DOHH2 (cell line): ENCODE measurements at regions not wholly inside any gene's neighbourhood (a gene's known extent, or its start where the extent isn't known, plus 50 kb on each side); places are given as distances from the start of the nearest gene placed in this dataset.

ENCODE experiments used
- H3F3A ChIP-seq: fragments of 200-600 bp; sonication (generic), shearing (Covaris generic); 2 replicates; pipeline ENCODE4 v1.6.0; 2016; ENCODE audit warnings: antibody characterized with exemption, mild to moderate bottlenecking; ENCODE audit not compliant: control insufficient read depth, insufficient read depth
- H3K27ac ChIP-seq: fragments of 200-600 bp; sonication (generic); 2 replicates; pipeline ENCODE4 v1.5.1; 2014; ENCODE audit warnings: low read depth, mild to moderate bottlenecking, low read length, moderate library complexity
- H3K27me3 ChIP-seq: fragments of 200-600 bp; sonication (generic); 2 replicates; pipeline ENCODE4 v1.6.1; 2014; ENCODE audit warnings: mild to moderate bottlenecking, low read length, mixed read lengths; ENCODE audit not compliant: control insufficient read depth
- H3K36me3 ChIP-seq: fragments of 200-600 bp; sonication (generic); 2 replicates; pipeline ENCODE4 v1.6.1; 2014; ENCODE audit warnings: mild to moderate bottlenecking, low read length, moderate library complexity, mixed read lengths; ENCODE audit not compliant: control insufficient read depth
- H3K4me1 ChIP-seq: fragments of 200-600 bp; sonication (generic); 2 replicates; pipeline ENCODE4 v1.6.1; 2014; ENCODE audit warnings: mild to moderate bottlenecking, low read length, mixed read lengths; ENCODE audit not compliant: control insufficient read depth
- H3K4me2 ChIP-seq: fragments of 200-600 bp; sonication (generic); 2 replicates; pipeline ENCODE4 v1.6.0; 2014; ENCODE audit warnings: mild to moderate bottlenecking, low read length, moderate library complexity
- H3K4me3 ChIP-seq: fragments of 200-600 bp; sonication (generic); 2 replicates; pipeline ENCODE4 v1.5.1; 2014; ENCODE audit warnings: mild to moderate bottlenecking, low read length, mixed read lengths
- H3K79me2 ChIP-seq: fragments of 200-600 bp; sonication (generic); 2 replicates; pipeline ENCODE4 v1.6.1; 2014; ENCODE audit warnings: mild to moderate bottlenecking, low read length, mixed read lengths; ENCODE audit not compliant: control insufficient read depth
- H3K9me2 ChIP-seq: fragments of 200-600 bp; sonication (generic); replicated peaks from 2 replicates; pipeline ENCODE4 v1.6.1; 2014; ENCODE audit warnings: mild to moderate bottlenecking, low read length, mixed read lengths; ENCODE audit not compliant: control insufficient read depth
- H3K9me3 ChIP-seq: fragments of 200-600 bp; sonication (generic); 2 replicates; pipeline ENCODE4 v1.6.1; 2014; ENCODE audit warnings: antibody characterized with exemption, low read length, mixed read lengths; ENCODE audit not compliant: control insufficient read depth, insufficient read depth
- H4K20me1 ChIP-seq: fragments of 200-600 bp; sonication (generic); 2 replicates; pipeline ENCODE4 v1.6.0; 2014; ENCODE audit warnings: low read depth, mild to moderate bottlenecking, antibody characterized with exemption, low read length, moderate library complexity; ENCODE audit not compliant: control insufficient read depth, insufficient read depth
- EZH2phosphoT487 ChIP-seq: fragments of 200-600 bp; sonication (generic); IDR thresholded peaks from 2 replicates; pipeline ENCODE4 v1.6.1; 2017; ENCODE audit warnings: borderline replicate concordance, mild to moderate bottlenecking, antibody characterized with exemption, low read length, moderate library complexity, mixed read lengths
- TF ChIP-seq, protein P1 (sequence below): fragments of 200-600 bp; sonication (generic); IDR thresholded peaks from one replicate; pipeline ENCODE4 v1.5.1; 2014; ENCODE audit warnings: antibody characterized with exemption, mild to moderate bottlenecking, low read depth, low read length; ENCODE audit not compliant: poor library complexity, severe bottlenecking

DNA sequence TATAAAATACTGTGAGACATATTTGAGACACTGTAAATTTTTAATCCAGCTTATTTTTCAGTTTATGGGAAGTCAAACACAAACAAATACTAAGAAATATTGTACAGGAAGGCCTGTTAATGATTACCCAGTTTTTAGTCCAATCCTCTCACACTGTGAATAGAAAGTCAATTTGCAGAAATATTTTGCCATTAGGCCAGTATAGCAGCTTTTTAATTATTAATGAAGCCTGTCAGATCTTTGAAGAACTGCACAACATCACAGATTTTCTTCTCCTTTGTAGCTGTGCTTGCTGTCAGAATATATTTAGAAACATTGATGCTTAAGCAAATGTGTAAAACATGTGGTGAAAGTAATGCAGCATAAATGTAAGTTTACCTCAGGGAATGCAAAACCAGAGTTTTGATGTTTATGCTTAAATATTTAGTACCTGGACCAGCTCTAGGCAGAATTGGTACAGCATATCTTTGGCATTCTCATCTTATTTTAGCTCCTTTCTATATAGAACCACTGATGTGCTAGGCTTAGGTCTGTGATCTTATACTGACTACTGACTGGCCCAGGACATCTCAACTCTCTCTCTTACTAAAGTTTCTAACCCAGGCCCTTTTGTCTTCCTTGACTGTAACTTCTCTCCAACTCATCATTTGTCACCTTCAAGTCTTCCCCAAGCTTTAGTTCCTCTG is 230.8 kb upstream of the NAV3 start:
- Histone ChIP-seq H3K27me3 (peaks cover 4% of the 10 kb centered on the region; the same call in 1 of the 2 replicates), H3K27ac (no peak overlapping the region), H3F3A (no peaks in the 10 kb centered on the region), H3K36me3 (no peaks in the 10 kb centered on the region), H3K9me3 (no peaks in the 10 kb centered on the region), H3K79me2 (no peaks in the 10 kb centered on the region), H3K4me1 (no peaks in the 10 kb centered on the region), H3K9me2 (no peaks in the 10 kb centered on the region), H3K4me2 (no peak overlapping the region), H3K4me3 (no peak overlapping the region), H4K20me1 (no peaks in the 10 kb centered on the region)
- TF ChIP-seq, protein P1, sequence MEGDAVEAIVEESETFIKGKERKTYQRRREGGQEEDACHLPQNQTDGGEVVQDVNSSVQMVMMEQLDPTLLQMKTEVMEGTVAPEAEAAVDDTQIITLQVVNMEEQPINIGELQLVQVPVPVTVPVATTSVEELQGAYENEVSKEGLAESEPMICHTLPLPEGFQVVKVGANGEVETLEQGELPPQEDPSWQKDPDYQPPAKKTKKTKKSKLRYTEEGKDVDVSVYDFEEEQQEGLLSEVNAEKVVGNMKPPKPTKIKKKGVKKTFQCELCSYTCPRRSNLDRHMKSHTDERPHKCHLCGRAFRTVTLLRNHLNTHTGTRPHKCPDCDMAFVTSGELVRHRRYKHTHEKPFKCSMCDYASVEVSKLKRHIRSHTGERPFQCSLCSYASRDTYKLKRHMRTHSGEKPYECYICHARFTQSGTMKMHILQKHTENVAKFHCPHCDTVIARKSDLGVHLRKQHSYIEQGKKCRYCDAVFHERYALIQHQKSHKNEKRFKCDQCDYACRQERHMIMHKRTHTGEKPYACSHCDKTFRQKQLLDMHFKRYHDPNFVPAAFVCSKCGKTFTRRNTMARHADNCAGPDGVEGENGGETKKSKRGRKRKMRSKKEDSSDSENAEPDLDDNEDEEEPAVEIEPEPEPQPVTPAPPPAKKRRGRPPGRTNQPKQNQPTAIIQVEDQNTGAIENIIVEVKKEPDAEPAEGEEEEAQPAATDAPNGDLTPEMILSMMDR, result no peak
- no peak for TF ChIP-seq EZH2phosphoT487

GRCh38 chr12:77594366-77594765 is 236.3 kb upstream of the NAV3 start:
- no peaks in the 10 kb centered on the region for H3K9me3 ChIP-seq
- no peaks in the 10 kb centered on the region for H3K79me2 ChIP-seq
- no peaks in the 10 kb centered on the region for H3K27me3 ChIP-seq
- no peaks in the 10 kb centered on the region for H3F3A ChIP-seq
- H3K36me3 ChIP-seq, result no peaks in the 10 kb centered on the region
- H4K20me1 ChIP-seq, result no peaks in the 10 kb centered on the region
- TF ChIP-seq, protein P1, result no peak
- no peak for TF ChIP-seq EZH2phosphoT487
- no peak overlapping the region for H3K4me2 ChIP-seq
- no peak overlapping the region for H3K27ac ChIP-seq
- H3K9me2 ChIP-seq, result no peaks in the 10 kb centered on the region
- H3K4me1 ChIP-seq, result no peaks in the 10 kb centered on the region
- H3K4me3 ChIP-seq, result no peak overlapping the region

- Histone ChIP-seq H3K79me2 (no peaks in the 10 kb centered on the region), H3K27me3 (no peaks in the 10 kb centered on the region), H3K9me3 (no peaks in the 10 kb centered on the region), H3K36me3 (no peaks in the 10 kb centered on the region), H3F3A (no peaks in the 10 kb centered on the region), H3K4me1 (no peaks in the 10 kb centered on the region), H3K27ac (no peak overlapping the region), H3K4me2 (no peak overlapping the region), H3K4me3 (no peak overlapping the region), H4K20me1 (no peaks in the 10 kb centered on the region), H3K9me2 (no peaks in the 10 kb centered on the region)
- no peak for TF ChIP-seq EZH2phosphoT487
- TF ChIP-seq, protein P1, result no peak
These were observed 237.9 kb upstream of the NAV3 start for GRCh38 chr12:77592836-77593235.
